Kidney glomerular epithelial cell (primary cell): ENCODE measurements at regions not wholly inside any gene's neighbourhood (a gene's known extent, or its start where the extent isn't known, plus 50 kb on each side); places are given as distances from the start of the nearest gene placed in this dataset.
"Not testable (repeated sequence)": the region's sequence is repeated elsewhere in the genome, so short reads cannot be mapped to it uniquely, and the experiment has no call there.

Experiments used
- DNase-seq: peaks from one replicate; lab custom pipeline; 2025; lab: John Stamatoyannopoulos, UW

DNA sequence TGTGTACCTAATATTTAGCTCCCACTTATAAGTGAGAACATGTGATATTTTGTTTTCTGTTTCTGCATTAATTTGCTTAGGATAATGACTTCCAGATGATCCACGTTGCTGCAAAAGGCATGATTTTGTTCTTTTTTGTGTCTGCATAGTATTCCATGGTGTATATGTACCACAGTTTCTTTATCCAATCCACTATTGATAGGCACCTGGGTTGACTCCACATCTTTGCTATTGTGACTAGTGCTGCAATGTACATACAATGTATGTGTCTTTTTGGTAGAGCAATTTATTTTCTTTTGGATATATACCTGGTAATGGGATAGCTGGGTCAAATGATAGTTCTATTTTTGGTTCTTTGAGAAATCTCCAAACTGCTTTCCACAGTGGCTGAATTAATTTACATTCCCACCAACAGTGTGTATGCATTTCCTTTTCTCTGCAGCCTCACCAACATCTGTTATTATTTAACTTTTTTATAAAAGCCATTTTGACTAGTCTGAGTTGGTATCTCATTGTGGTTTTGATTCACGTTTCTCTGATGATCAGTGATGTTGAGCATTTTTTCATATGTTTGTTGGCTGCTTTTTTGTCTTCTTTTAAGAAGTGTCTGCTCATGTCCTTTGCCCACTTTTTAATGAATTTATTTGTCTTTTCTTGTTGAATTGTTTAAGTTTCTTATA lies 102.8 kb upstream of the GAS1 start:
- DNase-seq: not testable (repeated sequence)

DNA sequence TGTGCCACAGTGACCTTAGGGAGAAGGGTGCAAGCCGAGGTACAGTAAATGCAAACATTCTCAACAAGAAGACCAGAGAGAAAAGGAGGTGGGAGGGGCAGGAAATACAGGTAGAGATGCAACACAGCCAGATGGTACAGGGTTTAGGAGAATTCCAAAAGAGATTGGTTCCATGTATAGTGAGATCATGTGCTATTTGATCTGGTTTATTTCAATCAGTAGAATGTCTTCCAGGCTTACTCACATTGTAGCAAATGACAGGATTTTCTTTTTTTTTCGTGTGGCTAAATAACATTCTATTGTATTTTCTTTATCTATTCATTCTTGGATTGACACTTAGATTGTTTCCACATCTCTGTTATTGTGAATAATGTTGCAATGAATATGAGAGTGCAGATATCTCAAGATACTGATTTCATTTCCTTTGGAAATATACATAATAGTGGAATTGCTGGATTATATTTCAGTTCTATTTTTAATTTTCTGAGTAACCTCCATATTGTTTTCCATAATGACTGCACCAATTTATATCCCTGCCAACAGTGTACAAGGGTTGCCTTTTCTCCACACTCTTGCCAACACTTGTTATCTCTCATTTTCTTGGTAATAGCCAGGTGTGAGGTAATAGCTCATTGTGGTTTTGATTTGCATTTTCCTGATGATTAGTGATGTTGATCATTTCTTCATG lies 107.8 kb upstream of the GAS1 start:
- no peak for DNase-seq

DNA sequence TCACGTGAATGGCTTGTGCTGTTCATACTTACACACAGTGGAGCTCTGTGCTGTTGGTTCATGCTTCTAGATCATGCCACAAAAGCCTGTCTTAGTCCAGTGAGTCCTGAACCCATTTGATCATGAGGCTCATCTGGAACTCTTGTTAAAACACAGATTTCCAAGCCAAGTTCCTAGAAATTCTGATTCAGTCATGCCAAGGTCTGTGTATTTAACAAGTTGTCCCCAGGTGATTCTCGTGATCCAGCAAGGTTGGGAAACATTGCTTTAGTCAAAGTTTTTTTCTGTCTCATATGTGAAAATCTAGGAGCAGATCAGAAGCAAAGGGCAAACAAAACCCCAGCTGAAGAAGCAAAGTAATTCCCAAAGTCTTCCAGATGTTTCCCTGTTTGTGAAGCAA lies 112.5 kb upstream of the GAS1 start:
- no peak for DNase-seq

DNA sequence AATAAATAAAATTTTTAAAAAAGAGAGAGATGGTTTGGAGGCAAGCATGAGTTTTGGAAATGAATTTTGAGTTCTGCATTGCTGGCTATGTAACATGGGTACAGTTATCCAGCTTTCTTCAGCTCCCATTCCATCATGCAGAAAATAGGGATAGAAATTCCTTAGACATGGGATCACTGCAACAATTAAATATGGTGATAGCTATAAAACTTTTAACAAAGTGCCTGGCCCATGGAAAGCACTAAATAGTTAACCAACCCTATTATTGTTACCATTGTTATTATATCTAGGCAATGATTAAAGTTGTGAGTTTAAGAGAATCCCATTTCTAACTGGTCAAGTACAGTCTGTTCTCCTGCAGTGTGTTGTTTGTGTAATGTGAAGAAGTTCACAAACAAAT lies 115.4 kb upstream of the GAS1 start:
- DNase-seq: no peak

DNA sequence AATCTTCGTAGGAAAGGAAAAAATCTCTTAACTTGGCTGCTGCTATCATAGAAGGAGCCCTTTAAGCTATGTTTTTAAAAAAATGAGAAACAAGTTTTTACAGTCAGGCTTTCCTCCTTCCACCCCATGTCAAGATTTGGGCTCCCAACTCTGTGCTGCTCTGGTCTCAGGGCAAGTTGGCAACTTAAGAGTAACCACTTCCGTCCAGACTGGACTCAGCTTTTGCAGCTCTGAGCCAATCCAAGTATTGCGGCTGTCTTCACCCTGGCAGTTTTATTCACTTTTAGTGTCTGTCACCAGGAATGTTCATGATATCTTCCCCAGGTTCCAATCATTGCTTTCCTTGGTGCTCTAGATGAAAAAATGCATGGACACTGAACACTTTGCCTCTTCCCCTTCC lies 115.9 kb upstream of the GAS1 start:
- DNase-seq: no peak

DNA sequence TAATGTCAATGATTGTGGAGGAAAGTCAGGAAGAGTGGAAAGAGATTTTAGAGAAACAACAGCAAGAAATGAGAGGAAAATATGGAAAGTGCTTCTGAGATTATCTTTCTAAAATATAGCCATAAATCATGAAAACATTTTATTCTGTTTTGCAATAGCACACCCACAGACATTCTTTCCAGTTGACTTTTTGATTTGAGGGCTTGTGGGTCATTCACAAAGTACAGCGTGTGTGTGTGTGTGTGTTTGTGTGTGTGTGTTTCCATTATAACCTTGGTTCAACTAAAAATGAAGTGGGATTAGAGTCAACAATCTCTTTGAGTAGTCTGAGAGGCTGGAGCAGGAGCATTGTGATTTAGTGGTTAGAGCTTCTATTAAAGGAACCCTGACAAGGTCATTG lies 116.6 kb upstream of the GAS1 start:
- no peak for DNase-seq

DNA sequence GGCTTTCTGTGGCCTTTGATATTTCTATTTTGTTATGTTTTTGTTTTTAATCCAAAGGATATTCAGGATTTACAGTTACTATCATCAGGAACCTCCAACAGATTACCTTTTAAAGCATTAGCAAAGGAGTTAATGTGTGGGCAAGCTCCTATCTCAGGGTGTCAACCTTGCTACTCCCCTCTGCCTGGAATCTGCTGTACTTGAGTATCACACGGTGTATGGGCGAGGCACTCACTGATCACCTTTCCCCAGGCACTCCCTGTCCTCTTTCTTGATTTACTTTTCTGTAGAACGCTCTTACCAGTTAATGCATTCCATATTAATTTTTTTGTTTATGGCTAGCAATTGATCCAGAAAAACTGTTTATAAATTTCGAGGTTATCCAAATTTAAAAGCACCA lies 117.0 kb upstream of the GAS1 start:
- no peak for DNase-seq

DNA sequence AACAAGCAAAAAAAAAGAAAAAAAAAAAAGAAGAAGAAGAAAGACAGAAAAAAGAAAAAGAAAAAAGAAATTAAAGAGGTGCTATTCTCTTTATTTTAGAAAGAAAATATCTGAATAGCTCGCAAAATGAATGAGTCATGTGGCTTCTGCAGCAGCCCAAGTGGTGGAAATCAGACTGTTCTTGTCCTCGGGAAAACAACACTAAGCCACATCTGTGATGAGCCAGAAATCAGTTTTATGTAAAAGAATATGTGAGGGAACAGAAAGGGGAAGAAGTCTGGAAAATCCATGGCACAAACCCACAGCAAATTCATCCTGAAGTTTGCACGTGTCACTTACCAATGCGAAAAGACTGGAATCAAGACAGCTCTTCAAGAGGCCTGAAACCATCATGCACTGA lies 118.7 kb upstream of the GAS1 start:
- no peak for DNase-seq

DNA sequence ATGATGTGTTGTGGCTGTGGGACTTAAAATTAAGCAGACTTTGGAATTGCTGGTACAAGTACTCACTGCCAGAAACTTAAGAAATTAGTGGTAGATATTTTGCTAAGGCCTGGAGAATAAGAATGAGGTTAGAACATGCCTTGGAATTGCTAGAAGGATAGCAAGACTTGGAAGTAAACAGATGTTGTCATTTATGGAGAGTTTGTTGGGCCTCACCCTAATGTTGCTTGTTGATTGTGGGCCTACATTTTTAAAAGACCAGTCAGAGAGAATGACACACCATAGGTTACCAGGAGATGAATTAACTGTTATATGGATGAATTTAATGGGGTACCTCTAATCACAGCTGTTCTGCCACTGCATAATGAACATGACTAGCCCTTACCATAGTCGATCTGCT lies 120.1 kb upstream of the GAS1 start:
- DNase-seq: no peak

DNA sequence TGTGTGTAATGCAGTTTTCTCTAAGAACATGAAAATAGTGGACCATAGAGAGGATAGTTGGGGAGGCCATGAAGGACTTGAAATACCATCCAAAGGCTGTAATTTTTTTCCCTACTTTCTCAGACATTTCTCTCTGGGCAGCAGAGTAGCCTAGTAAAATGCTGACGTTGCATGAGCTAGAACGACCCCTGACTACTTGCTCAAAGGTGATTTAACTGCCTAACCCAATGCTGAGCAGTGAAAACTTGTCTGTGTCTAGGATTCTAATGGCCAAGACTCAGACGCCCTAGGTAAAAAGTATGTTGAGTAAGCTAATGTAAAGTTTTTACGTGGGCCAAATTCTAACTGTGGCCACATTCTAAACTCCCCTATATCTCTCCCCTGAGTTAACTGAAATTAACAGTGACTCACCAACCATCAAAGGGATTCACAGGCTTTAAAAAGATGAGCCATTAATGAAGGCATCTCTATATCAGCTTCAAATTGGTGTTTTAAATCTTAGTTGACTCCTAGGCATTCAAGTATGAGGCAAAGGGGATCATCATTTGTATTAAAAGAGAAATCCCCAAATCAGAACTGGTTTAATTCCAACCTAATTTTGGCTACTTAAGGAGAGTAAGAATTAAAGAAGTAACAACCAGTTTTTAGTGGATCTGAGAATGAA lies 121.0 kb upstream of the GAS1 start:
- no peak for DNase-seq

DNA sequence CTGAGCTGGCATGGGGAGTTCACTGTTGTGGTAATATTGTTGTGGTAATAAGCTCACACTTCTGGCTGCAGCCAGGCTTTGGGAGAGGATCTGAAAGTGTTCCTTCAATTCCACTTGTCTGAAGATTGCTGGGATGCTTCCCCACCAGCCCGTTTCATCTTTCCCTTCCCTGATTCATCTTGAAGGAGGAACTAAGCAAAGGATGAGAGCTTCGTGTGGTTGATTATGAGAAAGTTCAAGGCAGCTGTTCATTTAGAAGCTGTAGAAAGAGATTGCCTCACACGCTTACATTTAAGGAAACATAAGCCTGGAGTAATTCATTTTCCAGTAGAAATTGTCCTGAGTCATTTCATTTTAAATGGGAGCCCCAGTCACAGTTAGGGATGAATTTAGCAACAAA lies 122.4 kb upstream of the GAS1 start:
- DNase-seq: no peak

DNA sequence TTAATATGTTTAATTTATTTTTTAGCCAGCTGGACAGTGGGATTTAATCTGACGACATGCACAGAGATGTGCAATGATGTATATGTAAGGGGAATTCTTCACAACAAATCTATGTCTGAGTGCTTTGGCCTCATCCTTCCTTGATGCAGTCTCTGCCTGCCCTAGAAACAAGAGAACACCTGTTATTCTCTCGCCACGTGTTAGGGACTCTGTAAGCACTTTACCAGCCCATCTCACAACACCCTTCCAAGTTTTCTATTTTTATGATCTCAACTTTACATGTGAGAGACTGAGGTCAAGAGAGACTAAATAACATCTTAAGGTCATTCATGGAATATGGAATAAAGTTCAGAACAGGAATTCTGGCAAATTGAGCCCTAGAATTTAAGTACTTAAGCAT lies 123.0 kb upstream of the GAS1 start:
- no peak for DNase-seq

DNA sequence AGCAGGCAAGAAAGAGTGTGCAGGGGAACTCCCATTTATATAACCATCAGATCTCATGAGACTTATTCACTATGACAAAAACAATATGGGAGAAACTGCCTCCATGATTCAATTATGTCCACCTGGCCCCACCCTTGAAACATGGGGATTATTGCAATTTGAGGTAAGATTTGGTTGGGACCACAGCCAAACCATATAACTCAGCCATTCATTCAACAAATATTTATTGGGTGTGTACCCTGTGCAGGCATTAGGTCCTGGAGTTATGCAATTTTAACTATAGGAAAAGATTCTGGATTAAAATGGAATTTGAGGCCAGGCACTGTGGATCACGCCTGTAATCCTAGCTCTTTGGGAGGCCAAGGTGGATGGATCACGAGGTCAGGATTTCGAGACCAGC lies 124.2 kb upstream of the GAS1 start:
- no peak for DNase-seq

DNA sequence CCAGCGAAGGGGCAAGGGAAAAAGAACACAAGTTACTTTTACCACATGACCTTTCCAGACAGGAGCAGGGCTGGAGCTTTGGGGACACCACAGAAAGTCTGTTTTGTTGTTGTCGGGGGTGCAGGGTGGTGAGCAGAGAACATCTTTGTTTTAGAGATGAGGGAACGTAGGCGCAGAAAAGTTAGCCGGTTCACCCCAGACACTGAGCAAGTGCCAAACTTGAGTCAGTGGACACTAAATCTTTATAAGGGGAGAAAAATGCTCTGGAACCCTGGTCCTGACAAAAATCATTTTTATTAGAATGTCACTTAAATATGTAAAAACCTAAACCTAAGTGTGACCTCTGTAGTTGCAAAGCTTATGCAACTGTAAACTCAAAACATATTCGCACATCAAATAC lies 126.4 kb upstream of the GAS1 start:
- DNase-seq: no peak

DNA sequence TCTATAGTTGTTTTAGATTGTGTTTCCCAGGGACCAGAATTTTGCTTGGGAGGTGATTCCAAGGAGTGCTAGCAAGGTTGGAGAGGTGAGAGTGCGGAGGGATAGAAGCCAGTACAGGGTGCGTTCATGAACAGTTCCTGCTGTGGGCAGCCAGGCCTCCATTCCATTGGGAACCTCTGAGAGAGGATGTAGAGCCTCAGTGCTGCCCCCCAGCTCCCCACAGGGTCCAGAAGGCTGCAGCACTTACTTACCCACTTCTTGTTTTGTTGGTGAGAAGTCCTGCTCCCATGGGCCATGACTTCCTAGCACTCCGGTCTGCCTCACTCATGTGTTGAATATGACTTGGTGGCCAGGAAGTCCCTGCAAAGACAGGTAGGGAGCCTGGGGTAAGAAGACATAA lies 128.2 kb upstream of the GAS1 start:
- DNase-seq: no peak

DNA sequence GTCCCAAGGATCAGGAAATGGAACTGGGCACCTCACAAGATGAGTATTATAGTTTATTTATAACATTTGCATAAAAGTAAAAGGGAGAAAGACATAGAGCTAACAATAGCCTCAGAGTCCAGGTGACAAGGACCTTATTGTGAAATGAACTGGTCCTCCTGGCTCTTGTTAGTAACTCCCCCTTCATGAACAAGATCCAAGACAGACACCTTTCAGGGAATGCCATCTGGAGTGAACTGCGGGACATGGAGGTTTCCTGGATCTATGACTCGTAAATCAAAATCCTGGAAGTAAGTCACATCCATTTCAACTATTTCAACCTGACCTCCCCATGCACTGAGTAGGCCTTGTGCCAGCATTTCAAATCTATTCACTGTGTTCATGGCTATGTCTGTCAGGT lies 129.5 kb upstream of the GAS1 start:
- no peak for DNase-seq

DNA sequence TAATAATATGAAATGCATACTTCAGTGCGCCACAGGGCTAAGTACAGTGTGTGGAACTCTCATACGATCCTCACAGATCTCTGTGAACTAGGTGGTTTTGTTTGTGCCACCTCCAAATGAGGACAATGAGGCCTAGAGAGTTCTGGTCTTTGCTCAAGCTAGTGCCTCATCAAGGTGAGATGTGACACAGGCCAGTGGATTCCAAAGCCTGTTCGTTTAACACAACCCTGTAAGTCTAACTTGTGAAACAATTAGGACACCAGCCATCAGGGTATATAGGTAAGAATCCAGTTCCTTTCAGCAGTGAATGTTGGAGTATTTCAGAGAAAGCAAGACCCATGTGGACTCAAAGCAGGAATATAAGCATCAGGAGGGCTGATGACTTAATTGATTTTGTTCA lies 130.7 kb upstream of the GAS1 start:
- no peak for DNase-seq

DNA sequence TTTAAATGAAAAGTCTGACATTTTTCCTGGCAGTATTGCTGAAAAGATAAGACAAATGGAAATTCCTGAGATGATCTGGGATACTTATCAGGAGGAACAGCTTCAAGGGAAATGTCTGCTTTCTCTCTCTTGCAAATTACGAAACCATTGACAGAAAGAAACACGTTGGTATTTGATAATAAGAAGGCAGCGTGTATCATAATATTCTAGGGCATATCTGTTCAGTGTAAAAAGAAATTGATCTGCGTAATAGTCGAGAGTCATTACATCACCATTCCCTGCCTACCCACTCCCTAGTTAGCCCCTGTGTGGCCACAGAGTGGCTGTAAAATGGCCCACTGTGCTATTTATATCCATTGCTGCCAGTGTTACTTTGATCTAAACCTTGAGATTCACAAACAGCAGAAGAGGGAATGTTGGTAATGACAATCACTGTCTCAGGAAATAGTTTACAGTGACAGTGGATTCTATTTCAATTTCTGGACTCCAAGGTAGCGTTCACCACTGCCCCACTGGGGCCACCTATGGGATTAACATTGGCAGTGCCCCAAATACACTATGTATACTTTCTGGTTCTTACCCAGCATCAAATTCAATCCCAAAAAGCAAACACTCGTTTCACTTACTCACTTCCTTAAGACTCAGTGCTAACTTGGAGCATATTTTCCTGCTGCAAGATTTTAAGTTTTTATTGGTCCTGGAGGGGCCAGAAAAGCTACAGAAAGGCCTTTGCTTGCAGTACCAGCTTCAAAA lies 133.4 kb upstream of the GAS1 start:
- no peak for DNase-seq

DNA sequence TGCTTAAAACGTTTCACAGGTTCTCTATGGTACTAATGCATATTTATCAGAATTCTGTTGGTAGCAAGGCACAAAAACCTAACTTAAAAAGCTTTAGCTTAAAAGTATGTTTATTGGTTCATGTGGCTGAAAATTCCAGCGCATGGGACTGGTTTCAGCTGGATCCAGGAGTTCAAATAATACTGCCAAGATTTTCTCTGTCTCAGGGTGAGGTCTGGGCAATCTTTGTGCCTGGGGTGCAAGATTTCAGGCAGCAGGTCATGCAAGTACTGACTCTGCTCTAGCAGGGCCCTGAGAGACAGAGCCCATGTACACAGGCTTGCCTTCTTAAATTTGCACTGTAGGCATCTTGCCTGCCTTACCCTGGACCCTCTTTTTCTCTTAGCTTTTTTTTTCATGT lies 134.2 kb upstream of the GAS1 start:
- no peak for DNase-seq

DNA sequence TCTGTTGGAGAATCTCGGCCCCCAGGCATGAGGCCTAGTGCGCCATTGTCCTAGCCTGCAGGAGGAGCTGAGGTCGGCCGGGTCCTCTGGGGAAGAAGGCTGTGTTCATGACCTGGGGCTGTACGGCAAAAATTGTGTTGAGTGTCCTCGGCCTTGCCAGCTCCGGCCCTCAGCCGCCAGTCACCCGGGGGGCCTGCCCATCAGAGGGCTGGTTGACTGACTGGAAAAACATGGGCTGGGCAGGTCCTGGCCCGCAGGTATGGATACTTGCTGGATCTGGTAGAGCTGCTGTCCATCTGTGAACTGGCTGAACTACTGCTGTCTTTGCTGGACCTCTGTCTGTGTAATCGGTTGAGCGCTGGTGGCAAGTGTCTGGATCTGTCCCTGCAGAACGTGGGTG lies 136.7 kb upstream of the GAS1 start:
- DNase-seq: no peak

DNA sequence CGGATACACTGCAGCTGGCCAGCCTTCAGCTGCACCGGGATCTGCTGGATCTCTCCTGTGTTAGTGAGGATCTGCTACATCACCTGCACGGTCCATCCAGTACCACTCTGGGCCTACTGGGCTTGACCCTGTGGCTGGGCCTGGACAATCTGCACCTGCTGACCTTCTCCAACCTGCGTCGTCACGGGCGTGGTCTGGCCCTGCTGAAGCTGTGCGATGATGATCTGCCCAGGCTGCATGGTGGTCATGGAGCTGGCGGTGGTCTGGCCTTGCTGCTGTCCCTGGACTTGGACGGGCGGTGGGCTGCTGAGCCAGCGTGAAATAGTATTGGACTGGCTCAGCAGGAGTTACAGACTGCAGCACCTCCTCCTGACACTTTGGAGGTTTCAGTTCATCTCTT lies 137.1 kb upstream of the GAS1 start:
- DNase-seq: no peak

DNA sequence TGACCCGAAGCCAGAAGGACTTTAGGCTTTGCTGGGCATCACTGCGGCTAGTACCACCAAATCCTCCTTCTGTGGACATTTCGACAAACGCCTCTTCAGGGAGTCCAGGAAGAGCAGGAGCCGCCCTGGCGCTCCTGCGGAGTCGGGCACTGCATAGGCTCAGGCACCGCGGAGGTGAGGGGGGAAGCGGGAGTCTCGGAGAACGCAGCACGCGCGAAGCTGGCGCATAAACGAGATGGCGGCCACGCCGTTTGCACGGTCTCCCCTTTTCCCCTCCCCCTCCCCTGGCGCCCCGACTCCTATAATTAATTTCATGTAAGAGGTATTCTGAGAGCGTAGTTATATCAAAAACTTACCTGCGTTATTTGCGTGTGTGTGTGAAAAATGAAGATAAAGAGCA lies 137.8 kb upstream of the GAS1 start:
- no peak for DNase-seq

DNA sequence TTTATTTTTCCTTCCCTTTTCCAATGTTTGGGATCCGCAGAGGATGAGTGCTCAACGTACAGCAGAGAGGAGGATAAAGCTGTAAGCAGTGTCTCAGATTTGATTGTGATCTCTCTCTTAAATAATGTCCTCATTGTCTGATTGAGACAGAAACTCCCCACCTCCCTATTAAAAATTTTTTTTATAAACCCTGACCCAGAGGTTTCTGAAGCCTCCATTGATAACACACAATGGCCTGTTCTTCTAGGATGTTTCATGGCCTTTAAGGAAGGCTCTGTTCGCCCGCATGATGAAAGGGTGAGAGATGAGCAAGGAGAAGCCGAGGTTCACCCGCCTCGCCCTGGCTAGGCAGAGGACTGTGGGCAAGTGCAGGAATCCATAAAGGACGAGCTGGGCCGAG lies 138.2 kb upstream of the GAS1 start:
- no peak for DNase-seq
